ENCODE measurements at regions not wholly inside any gene's neighbourhood (a gene's known extent, or its start where the extent isn't known, plus 50 kb on each side); places are given as distances from the start of the nearest gene placed in this dataset.

- Histone ChIP-seq H3K4me3 (no peak overlapping the region), H3K9me3 (no peaks in the 10 kb centered on the region), H3K36me3 (ENCODE audit: low read depth) (no peaks in the 10 kb centered on the region), H3K4me1 (ENCODE audit: low read depth) (no peaks in the 10 kb centered on the region)
- ATAC-seq (no peak), DNase-seq (no peak)
- no peak for TF ChIP-seq CTCF (IDR thresholded peaks at IDR 0.05)
- intact Hi-C loops (cut with DNase I, micrococcal nuclease), result no loop called here
These were observed 194.3 kb upstream of the BDNF start for GRCh38 chr11:27894552-27894951.

GRCh38 chr11:27886857-27887256, 186.6 kb upstream of the BDNF start:
- intact Hi-C loops (cut with DNase I, micrococcal nuclease), result no loop called here
- no peak overlapping the region for H3K4me3 ChIP-seq
- no peaks in the 10 kb centered on the region for H3K4me1 ChIP-seq (ENCODE audit: low read depth)
- H3K36me3 ChIP-seq (ENCODE audit: low read depth), result no peaks in the 10 kb centered on the region
- ATAC-seq (no peak), DNase-seq (no peak)
- no peaks in the 10 kb centered on the region for H3K9me3 ChIP-seq
- TF ChIP-seq CTCF (IDR thresholded peaks at IDR 0.05), result no peak

GRCh38 chr11:27882066-27882697, 181.9 kb upstream of the BDNF start:
- intact Hi-C loops (cut with DNase I, micrococcal nuclease), result no loop called here
- Histone ChIP-seq H3K4me1 (ENCODE audit: low read depth) (no peaks in the 10 kb centered on the region), H3K9me3 (no peaks in the 10 kb centered on the region), H3K36me3 (ENCODE audit: low read depth) (no peaks in the 10 kb centered on the region), H3K4me3 (no peak overlapping the region)
- no peak for ATAC-seq
- DNase-seq, result no peak
- no peak for TF ChIP-seq CTCF (IDR thresholded peaks at IDR 0.05)

- DNase-seq (no peak), ATAC-seq (no peak)
- no peak overlapping the region for H3K4me3 ChIP-seq
- TF ChIP-seq CTCF (IDR thresholded peaks at IDR 0.05), result no peak
- intact Hi-C loops (cut with DNase I, micrococcal nuclease), result no loop called here
- no peaks in the 10 kb centered on the region for H3K9me3 ChIP-seq
- no peaks in the 10 kb centered on the region for H3K36me3 ChIP-seq (ENCODE audit: low read depth)
- H3K4me1 ChIP-seq (ENCODE audit: low read depth), result no peaks in the 10 kb centered on the region
These were observed 175.8 kb upstream of the BDNF start for GRCh38 chr11:27875831-27876775.

- Histone ChIP-seq H3K4me1 (ENCODE audit: low read depth) (no peaks in the 10 kb centered on the region), H3K36me3 (ENCODE audit: low read depth) (no peaks in the 10 kb centered on the region), H3K4me3 (no peak overlapping the region), H3K9me3 (no peaks in the 10 kb centered on the region)
- ATAC-seq, result no peak
- no peak for DNase-seq
- intact Hi-C loops (cut with DNase I, micrococcal nuclease), result no loop called here
- TF ChIP-seq CTCF (IDR thresholded peaks at IDR 0.05), result no peak
These were observed 175.0 kb upstream of the BDNF start for GRCh38 chr11:27874998-27875830.
